Ishikawa (cell line): ENCODE measurements at regions not wholly inside any gene's neighbourhood (a gene's known extent, or its start where the extent isn't known, plus 50 kb on each side); places are given as distances from the start of the nearest gene placed in this dataset.

ENCODE experiments used
- EP300 ChIP-seq: IDR thresholded peaks from 2 replicates; pipeline ENCODE4 v1.6.1; 2012; ENCODE audit warnings: borderline replicate concordance
- TCF12 ChIP-seq: IDR thresholded peaks from 2 replicates; pipeline ENCODE4 v1.6.1; 2012; ENCODE audit warnings: low read depth
- TF ChIP-seq, protein P1 (sequence below): IDR thresholded peaks from 2 replicates; pipeline ENCODE4 v1.6.1; 2012
- TF ChIP-seq, protein P2 (sequence below): IDR thresholded peaks from 2 replicates; pipeline ENCODE4 v1.6.1; 2012; ENCODE audit warnings: low read depth, mild to moderate bottlenecking
- TF ChIP-seq, protein P3 (sequence below): IDR thresholded peaks from 2 replicates; pipeline ENCODE4 v1.6.1; 2012

DNA sequence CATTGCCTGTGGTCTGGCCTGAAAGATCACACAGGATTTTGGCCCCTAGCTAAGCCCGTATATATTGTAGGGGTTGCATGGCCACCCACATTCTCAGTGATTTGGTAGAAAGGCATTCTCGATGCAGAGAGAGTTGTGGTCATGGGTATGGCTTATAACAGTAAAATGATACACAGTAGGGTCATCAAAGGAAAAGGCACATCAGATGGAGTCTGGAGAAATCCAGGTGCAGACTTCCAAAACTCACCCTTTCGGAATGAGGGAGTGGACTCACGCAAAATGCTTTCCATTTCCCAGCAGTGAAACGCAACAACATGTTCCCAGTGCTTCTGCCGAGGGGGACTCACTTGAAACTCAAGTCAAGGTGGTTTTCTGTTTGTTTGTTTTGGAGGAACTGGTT lies 802.5 kb upstream of the SLITRK1 start:
- TF ChIP-seq, protein P1, sequence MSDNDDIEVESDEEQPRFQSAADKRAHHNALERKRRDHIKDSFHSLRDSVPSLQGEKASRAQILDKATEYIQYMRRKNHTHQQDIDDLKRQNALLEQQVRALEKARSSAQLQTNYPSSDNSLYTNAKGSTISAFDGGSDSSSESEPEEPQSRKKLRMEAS, result no peak
- TF ChIP-seq, protein P2, sequence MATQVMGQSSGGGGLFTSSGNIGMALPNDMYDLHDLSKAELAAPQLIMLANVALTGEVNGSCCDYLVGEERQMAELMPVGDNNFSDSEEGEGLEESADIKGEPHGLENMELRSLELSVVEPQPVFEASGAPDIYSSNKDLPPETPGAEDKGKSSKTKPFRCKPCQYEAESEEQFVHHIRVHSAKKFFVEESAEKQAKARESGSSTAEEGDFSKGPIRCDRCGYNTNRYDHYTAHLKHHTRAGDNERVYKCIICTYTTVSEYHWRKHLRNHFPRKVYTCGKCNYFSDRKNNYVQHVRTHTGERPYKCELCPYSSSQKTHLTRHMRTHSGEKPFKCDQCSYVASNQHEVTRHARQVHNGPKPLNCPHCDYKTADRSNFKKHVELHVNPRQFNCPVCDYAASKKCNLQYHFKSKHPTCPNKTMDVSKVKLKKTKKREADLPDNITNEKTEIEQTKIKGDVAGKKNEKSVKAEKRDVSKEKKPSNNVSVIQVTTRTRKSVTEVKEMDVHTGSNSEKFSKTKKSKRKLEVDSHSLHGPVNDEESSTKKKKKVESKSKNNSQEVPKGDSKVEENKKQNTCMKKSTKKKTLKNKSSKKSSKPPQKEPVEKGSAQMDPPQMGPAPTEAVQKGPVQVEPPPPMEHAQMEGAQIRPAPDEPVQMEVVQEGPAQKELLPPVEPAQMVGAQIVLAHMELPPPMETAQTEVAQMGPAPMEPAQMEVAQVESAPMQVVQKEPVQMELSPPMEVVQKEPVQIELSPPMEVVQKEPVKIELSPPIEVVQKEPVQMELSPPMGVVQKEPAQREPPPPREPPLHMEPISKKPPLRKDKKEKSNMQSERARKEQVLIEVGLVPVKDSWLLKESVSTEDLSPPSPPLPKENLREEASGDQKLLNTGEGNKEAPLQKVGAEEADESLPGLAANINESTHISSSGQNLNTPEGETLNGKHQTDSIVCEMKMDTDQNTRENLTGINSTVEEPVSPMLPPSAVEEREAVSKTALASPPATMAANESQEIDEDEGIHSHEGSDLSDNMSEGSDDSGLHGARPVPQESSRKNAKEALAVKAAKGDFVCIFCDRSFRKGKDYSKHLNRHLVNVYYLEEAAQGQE, result no peak
- TF ChIP-seq TCF12 (no peak), EP300 (no peak)
- TF ChIP-seq, protein P3, sequence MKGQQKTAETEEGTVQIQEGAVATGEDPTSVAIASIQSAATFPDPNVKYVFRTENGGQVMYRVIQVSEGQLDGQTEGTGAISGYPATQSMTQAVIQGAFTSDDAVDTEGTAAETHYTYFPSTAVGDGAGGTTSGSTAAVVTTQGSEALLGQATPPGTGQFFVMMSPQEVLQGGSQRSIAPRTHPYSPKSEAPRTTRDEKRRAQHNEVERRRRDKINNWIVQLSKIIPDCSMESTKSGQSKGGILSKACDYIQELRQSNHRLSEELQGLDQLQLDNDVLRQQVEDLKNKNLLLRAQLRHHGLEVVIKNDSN, result no peak
